OCI-LY1 (cell line): ENCODE measurements at regions not wholly inside any gene's neighbourhood (a gene's known extent, or its start where the extent isn't known, plus 50 kb on each side); places are given as distances from the start of the nearest gene placed in this dataset.

Experiments
- H2AFZ ChIP-seq: fragments of 200-600 bp; sonication (generic), shearing (Covaris generic); 2 replicates; pipeline ENCODE4 v1.6.0; 2014; ENCODE audit warnings: antibody characterized with exemption, mild to moderate bottlenecking, low read length
- H3F3A ChIP-seq: fragments of 200-600 bp; sonication (generic), shearing (Covaris generic); 2 replicates; pipeline ENCODE4 v1.6.0; 2014; ENCODE audit warnings: mild to moderate bottlenecking, antibody characterized with exemption, low read length, moderate library complexity; ENCODE audit not compliant: insufficient read depth
- H3K27ac ChIP-seq: fragments of 200-600 bp; sonication (generic); 2 replicates; pipeline ENCODE4 v1.5.1; 2014; ENCODE audit warnings: low read length, mixed run types, mild to moderate bottlenecking, low read depth; ENCODE audit not compliant: poor library complexity, severe bottlenecking
- H3K27me3 ChIP-seq: fragments of 200-600 bp; sonication (generic); 2 replicates; pipeline ENCODE4 v1.6.0; 2014; ENCODE audit warnings: antibody characterized with exemption, mild to moderate bottlenecking, low read length, moderate library complexity; ENCODE audit not compliant: insufficient read depth
- H3K36me3 ChIP-seq: fragments of 200-600 bp; sonication (generic); 2 replicates; pipeline ENCODE4 v1.6.1; 2014; ENCODE audit warnings: mild to moderate bottlenecking, antibody characterized with exemption, low read length, moderate library complexity, mixed read lengths; ENCODE audit not compliant: insufficient read depth
- H3K4me1 ChIP-seq: fragments of 200-600 bp; sonication (generic); 2 replicates; pipeline ENCODE4 v1.5.1; 2014; ENCODE audit warnings: mild to moderate bottlenecking, low read length, moderate library complexity; ENCODE audit not compliant: insufficient read depth, severe bottlenecking
- H3K4me2 ChIP-seq: fragments of 200-600 bp; sonication (generic), shearing (Covaris generic); 2 replicates; pipeline ENCODE4 v1.6.1; 2014; ENCODE audit warnings: low read length
- H3K4me3 ChIP-seq: fragments of 200-600 bp; sonication (generic); 2 replicates; pipeline ENCODE4 v1.5.1; 2014; ENCODE audit warnings: low read length, low read depth, mild to moderate bottlenecking, mixed read lengths; ENCODE audit not compliant: poor library complexity, severe bottlenecking
- H3K79me2 ChIP-seq: fragments of 200-600 bp; shearing (Covaris generic); 2 replicates; pipeline ENCODE4 v1.6.1; 2016; ENCODE audit warnings: mixed run types, low read length, mixed read lengths; ENCODE audit not compliant: insufficient read depth
- H3K9ac ChIP-seq: fragments of 200-600 bp; sonication (generic), shearing (Covaris generic); 2 replicates; pipeline ENCODE4 v1.6.1; 2014; ENCODE audit warnings: mild to moderate bottlenecking, low read length, mixed read lengths
- H3K9me2 ChIP-seq: fragments of 200-600 bp; sonication (generic), shearing (Covaris generic); 2 replicates; pipeline ENCODE4 v1.6.1; 2014; ENCODE audit warnings: low read depth, mild to moderate bottlenecking, low read length, mixed read lengths
- H3K9me3 ChIP-seq: fragments of 200-600 bp; shearing (Covaris generic); 2 replicates; pipeline ENCODE4 v1.6.1; 2014; ENCODE audit warnings: low read length, mixed read lengths
- H4K20me1 ChIP-seq: fragments of 200-600 bp; sonication (generic), shearing (Covaris generic); 2 replicates; pipeline ENCODE4 v1.6.0; 2016; ENCODE audit warnings: mild to moderate bottlenecking, low read length; ENCODE audit not compliant: insufficient read depth
- CTCF ChIP-seq: fragments of 200-600 bp; sonication (generic), shearing (Covaris generic); IDR thresholded peaks from 2 replicates; pipeline ENCODE4 v1.5.1; 2017; ENCODE audit warnings: mild to moderate bottlenecking, antibody characterized with exemption, low read length, moderate library complexity, mixed read lengths
- EZH2 ChIP-seq: fragments of 200-600 bp; sonication (generic), shearing (Covaris generic); IDR thresholded peaks from 2 replicates; pipeline ENCODE4 v1.8.0; 2017; ENCODE audit warnings: borderline replicate concordance, mixed run types, mild to moderate bottlenecking, antibody characterized with exemption, low read length, moderate library complexity, mixed read lengths

- Histone ChIP-seq H3K36me3 (no peaks in the 10 kb centered on the region), H3K79me2 (no peaks in the 10 kb centered on the region), H3K9ac (no peak overlapping the region), H3K4me2 (no peak overlapping the region), H3K4me1 (no peaks in the 10 kb centered on the region), H3K27ac (no peak overlapping the region), H3F3A (no peaks in the 10 kb centered on the region), H3K4me3 (no peak overlapping the region), H3K9me3 (no peaks in the 10 kb centered on the region), H3K9me2 (no peaks in the 10 kb centered on the region), H4K20me1 (no peaks in the 10 kb centered on the region), H3K27me3 (no peaks in the 10 kb centered on the region), H2AFZ (no peak overlapping the region)
- TF ChIP-seq CTCF: no peak
- no peak for TF ChIP-seq EZH2
Observed at GRCh38 chr2:223117533-223117932, 65.5 kb downstream of the KCNE4 start.

- Histone ChIP-seq H3K9ac (no peak overlapping the region), H3K27me3 (no peaks in the 10 kb centered on the region), H3K4me2 (no peak overlapping the region), H3K4me3 (no peak overlapping the region), H2AFZ (no peak overlapping the region), H3K9me3 (no peaks in the 10 kb centered on the region), H3K79me2 (no peaks in the 10 kb centered on the region), H3K9me2 (no peaks in the 10 kb centered on the region), H3F3A (no peaks in the 10 kb centered on the region), H3K4me1 (no peaks in the 10 kb centered on the region), H4K20me1 (no peaks in the 10 kb centered on the region), H3K36me3 (no peaks in the 10 kb centered on the region), H3K27ac (no peak overlapping the region)
- TF ChIP-seq CTCF (no peak), EZH2 (no peak)
Observed at GRCh38 chr2:223121283-223121682, 69.3 kb downstream of the KCNE4 start.

- Histone ChIP-seq H3K27me3 (no peaks in the 10 kb centered on the region), H3K4me1 (no peaks in the 10 kb centered on the region), H3K4me2 (no peak overlapping the region), H4K20me1 (no peaks in the 10 kb centered on the region), H2AFZ (no peak overlapping the region), H3K9me2 (no peaks in the 10 kb centered on the region), H3K4me3 (no peak overlapping the region), H3K79me2 (no peaks in the 10 kb centered on the region), H3F3A (no peaks in the 10 kb centered on the region), H3K36me3 (no peaks in the 10 kb centered on the region), H3K27ac (no peak overlapping the region), H3K9ac (no peak overlapping the region), H3K9me3 (no peaks in the 10 kb centered on the region)
- no peak for TF ChIP-seq EZH2
- no peak for TF ChIP-seq CTCF
Observed at GRCh38 chr2:223122781-223123180, 70.8 kb downstream of the KCNE4 start.
